ENCODE measurements at regions not wholly inside any gene's neighbourhood (a gene's known extent, or its start where the extent isn't known, plus 50 kb on each side); places are given as distances from the start of the nearest gene placed in this dataset.

- intact Hi-C loops (cut with micrococcal nuclease), result no loop called here
- Histone ChIP-seq H3K27ac (ENCODE audit: low read length) (no peak overlapping the region), H2AFZ (ENCODE audit: low read length) (no peak overlapping the region), H3K4me2 (ENCODE audit: low read length) (no peak overlapping the region), H3F3A (ENCODE audit: low read length, unreplicated experiment) (no peaks in the 10 kb centered on the region), H3K9ac (ENCODE audit: low read length) (no peak overlapping the region), H3K79me2 (ENCODE audit: low read length) (no peaks in the 10 kb centered on the region), H4K20me1 (ENCODE audit: low read length) (no peaks in the 10 kb centered on the region), H3K27me3 (ENCODE audit: low read length) (no peaks in the 10 kb centered on the region), H3K36me3 (ENCODE audit: low read depth, low read length) (no peaks in the 10 kb centered on the region), H3K9me2 (replicated peaks; ENCODE audit: low read length) (no peaks in the 10 kb centered on the region), H3K9me3 (ENCODE audit: low read length) (no peaks in the 10 kb centered on the region), H3K4me1 (ENCODE audit: insufficient read depth, low read length) (0 out of 2 replicates have a peak, but pooled peaks cover 3% of the 10 kb centered on the region), H3K4me3 (ENCODE audit: low read length) (no peak overlapping the region)
- TF ChIP-seq EZH2phosphoT487 (IDR thresholded peaks at IDR 0.05; ENCODE audit: borderline replicate concordance, low read length), result no peak
- ChIA-PET POLR2A (ENCODE audit: unreplicated experiment) (no interaction called here), CTCF (no interaction called here)
- no TSS peak for BruUV-seq (replicated peaks)
- ATAC-seq (no peak), DNase-seq (no peak)
Observed at GRCh38 chr11:28495333-28495732, 387.1 kb downstream of the METTL15 start.

GRCh38 chr11:28491431-28491830 is 383.2 kb downstream of the METTL15 start:
- Histone ChIP-seq H3K9me3 (ENCODE audit: low read length) (no peaks in the 10 kb centered on the region), H3K36me3 (ENCODE audit: low read depth, low read length) (no peaks in the 10 kb centered on the region), H4K20me1 (ENCODE audit: low read length) (no peaks in the 10 kb centered on the region), H3F3A (ENCODE audit: low read length, unreplicated experiment) (no peaks in the 10 kb centered on the region), H3K9me2 (replicated peaks; ENCODE audit: low read length) (no peaks in the 10 kb centered on the region), H3K27me3 (ENCODE audit: low read length) (no peaks in the 10 kb centered on the region), H3K9ac (ENCODE audit: low read length) (no peak overlapping the region), H3K4me1 (ENCODE audit: insufficient read depth, low read length) (0 out of 2 replicates have a peak, but pooled peaks cover 3% of the 10 kb centered on the region), H3K27ac (ENCODE audit: low read length) (no peak overlapping the region), H3K4me2 (ENCODE audit: low read length) (no peak overlapping the region), H3K79me2 (ENCODE audit: low read length) (no peaks in the 10 kb centered on the region), H2AFZ (ENCODE audit: low read length) (no peak overlapping the region), H3K4me3 (ENCODE audit: low read length) (no peak overlapping the region)
- no peak for DNase-seq
- no peak for ATAC-seq
- intact Hi-C loops (cut with micrococcal nuclease), result no loop called here
- POLR2A ChIA-PET (ENCODE audit: unreplicated experiment), result no interaction called here
- no TSS peak for BruUV-seq (replicated peaks)
- TF ChIP-seq CTCF (conservative IDR thresholded peaks at IDR 0.05; ENCODE audit: low read depth, low read length), result no peak
- no peak for TF ChIP-seq EZH2phosphoT487 (IDR thresholded peaks at IDR 0.05; ENCODE audit: borderline replicate concordance, low read length)
- TF ChIP-seq EZH2 (IDR thresholded peaks at IDR 0.05; ENCODE audit: low read length, unreplicated experiment), result no peak
- CTCF ChIA-PET, result no interaction called here

GRCh38 chr11:28490773-28491382 is 382.7 kb downstream of the METTL15 start:
- no peak overlapping the region for H3K9ac ChIP-seq (ENCODE audit: low read length)
- no peak overlapping the region for H3K27ac ChIP-seq (ENCODE audit: low read length)
- H3K4me3 ChIP-seq (ENCODE audit: low read length), result no peak overlapping the region
- H3K36me3 ChIP-seq (ENCODE audit: low read depth, low read length), result no peaks in the 10 kb centered on the region
- no peaks in the 10 kb centered on the region for H3K27me3 ChIP-seq (ENCODE audit: low read length)
- H2AFZ ChIP-seq (ENCODE audit: low read length), result no peak overlapping the region
- no TSS peak for BruUV-seq (replicated peaks)
- TF ChIP-seq EZH2 (IDR thresholded peaks at IDR 0.05; ENCODE audit: low read length, unreplicated experiment) (no peak), EZH2phosphoT487 (IDR thresholded peaks at IDR 0.05; ENCODE audit: borderline replicate concordance, low read length) (no peak), CTCF (conservative IDR thresholded peaks at IDR 0.05; ENCODE audit: low read depth, low read length) (no peak)
- H4K20me1 ChIP-seq (ENCODE audit: low read length), result no peaks in the 10 kb centered on the region
- ChIA-PET POLR2A (ENCODE audit: unreplicated experiment) (no interaction called here), CTCF (no interaction called here)
- H3K9me3 ChIP-seq (ENCODE audit: low read length), result no peaks in the 10 kb centered on the region
- no peak for DNase-seq
- H3K79me2 ChIP-seq (ENCODE audit: low read length), result no peaks in the 10 kb centered on the region
- no peaks in the 10 kb centered on the region for H3F3A ChIP-seq (ENCODE audit: low read length, unreplicated experiment)
- 0 out of 2 replicates have a peak, but pooled peaks cover 3% of the 10 kb centered on the region for H3K4me1 ChIP-seq (ENCODE audit: insufficient read depth, low read length)
- no peak overlapping the region for H3K4me2 ChIP-seq (ENCODE audit: low read length)
- intact Hi-C loops (cut with micrococcal nuclease), result no loop called here
- no peaks in the 10 kb centered on the region for H3K9me2 ChIP-seq (replicated peaks; ENCODE audit: low read length)
- no peak for ATAC-seq
